HepG2 (cell line): ENCODE measurements at regions not wholly inside any gene's neighbourhood (a gene's known extent, or its start where the extent isn't known, plus 50 kb on each side); places are given as distances from the start of the nearest gene placed in this dataset.

ENCODE experiments used
- ATAC-seq: fragments of 200-7000 bp; cut with Tn5 transposase; 3 replicates; pipeline ENCODE4 v1.9.1; 2020; ENCODE audit warnings: mild to moderate bottlenecking, moderate library complexity
- BruUV-seq: library from RNA; stranded (reverse); fragments of 400-500 nt; replicated peaks from 2 replicates; lab custom pipeline; 2021; lab: Mats Ljungman, UMichigan
- CTCF ChIA-PET: fragments of 300-600 bp; formaldehyde crosslinking; extraction: SDS; loops from one replicate; lab custom pipeline; 2021; ENCODE audit warnings: low total read pairs, inconsistent platforms, low intra/inter-chr PET ratio; lab: Yijun Ruan, JAX
- POLR2A ChIA-PET: fragments of 350-600 bp; sonication (Branson Sonifier 250); formaldehyde crosslinking; loops from one replicate; lab custom pipeline; 2020; ENCODE audit warnings: antibody characterized with exemption, inconsistent platforms; lab: Yijun Ruan, JAX
- DNase-seq: peaks from one replicate; pipeline ENCODE4 v3.0.0-alpha.2; 2015; ENCODE audit warnings: low spot score
- FAIRE-seq: peaks from 3 replicates; lab custom pipeline; 2011; peaks lifted over from hg19 to GRCh38; lab: Jason Lieb, UNC
- H2AFZ ChIP-seq: one replicate; pipeline ENCODE4 v1.6.1; 2011; ENCODE audit warnings: low read length, inconsistent platforms
- H3K27ac ChIP-seq: fragments of 300-600 bp; 3 replicates; pipeline ENCODE4 v1.8.0; 2011; ENCODE audit warnings: mixed run types, mild to moderate bottlenecking, mixed read lengths, low read length, inconsistent platforms; ENCODE audit not compliant: insufficient read depth; ENCODE audit errors: extremely low read length
- H3K27me3 ChIP-seq, 2 experiments: fragments of 200-600 bp in 1 of 2; 2 replicates in 1 of 2; 3 replicates in 1 of 2; pipeline versions ENCODE4 v1.6.0 to v1.8.0; 2011; ENCODE audit warnings: low read length in 2 of 2, mild to moderate bottlenecking in 2 of 2, moderate library complexity in 2 of 2, inconsistent platforms in 1 of 2; ENCODE audit not compliant: insufficient read depth in 2 of 2, control insufficient read depth in 1 of 2
- H3K36me3 ChIP-seq, 2 experiments: fragments of 200-600 bp in 1 of 2; replicated peaks in 1 of 2; 2 replicates in 1 of 2; 3 replicates in 1 of 2; pipeline versions ENCODE4 v1.5.1 to v1.8.0; 2011; ENCODE audit warnings: low read length in 2 of 2, inconsistent platforms in 1 of 2; ENCODE audit not compliant: insufficient read depth in 2 of 2, control insufficient read depth in 1 of 2
- H3K4me1 ChIP-seq: 2 replicates; pipeline ENCODE4 v1.5.1; 2012; ENCODE audit warnings: low read length, inconsistent platforms; ENCODE audit not compliant: insufficient read depth
- H3K4me2 ChIP-seq: 2 replicates; pipeline ENCODE4 v1.6.0; 2011; ENCODE audit warnings: low read depth, low read length, inconsistent platforms
- H3K4me3 ChIP-seq, 3 experiments: fragments of 200-600 bp in 1 of 3; sonication (generic), shearing (Covaris generic) in 1 of 3; replicated peaks in 1 of 3; 2 replicates each; pipeline ENCODE4 v1.5.1; 2011 to 2016; ENCODE audit warnings: low read length in 3 of 3, inconsistent platforms in 2 of 3, low read depth in 2 of 3, mild to moderate bottlenecking in 2 of 3, control low read depth in 1 of 3, mixed read lengths in 1 of 3; ENCODE audit not compliant: insufficient read depth in 1 of 3
- H3K79me2 ChIP-seq: one replicate; pipeline ENCODE4 v1.6.1; 2011; ENCODE audit warnings: low read length, inconsistent platforms; ENCODE audit not compliant: insufficient read depth
- H3K9ac ChIP-seq: 2 replicates; pipeline ENCODE4 v1.6.0; 2011; ENCODE audit warnings: mild to moderate bottlenecking, low read depth, low read length, inconsistent platforms; ENCODE audit not compliant: insufficient read depth
- H3K9me3 ChIP-seq: 2 replicates; pipeline ENCODE4 v1.5.1; 2012; ENCODE audit warnings: mild to moderate bottlenecking, low read length
- H4K20me1 ChIP-seq: 2 replicates; pipeline ENCODE4 v1.6.0; 2011; ENCODE audit warnings: inconsistent platforms, mild to moderate bottlenecking, low read length, moderate library complexity; ENCODE audit not compliant: insufficient read depth
- ADNP ChIP-seq: sonication (generic); formaldehyde crosslinking; IDR thresholded peaks from 2 replicates; pipeline ENCODE4 v1.4.0; 2020; ENCODE audit warnings: missing genetic modification reagents
- HNRNPK ChIP-seq: fragments of 200-400 bp; formaldehyde crosslinking; IDR thresholded peaks from 2 replicates; pipeline ENCODE4 v1.6.1; 2018; ENCODE audit warnings: low read length, low read depth, moderate library complexity, mild to moderate bottlenecking; ENCODE audit not compliant: poor library complexity, severe bottlenecking
- HOXA3 ChIP-seq: sonication (generic); formaldehyde crosslinking; IDR thresholded peaks from 2 replicates; pipeline ENCODE4 v1.5.0; 2020; ENCODE audit warnings: missing genetic modification reagents
- MEIS2 ChIP-seq: sonication (generic); formaldehyde crosslinking; IDR thresholded peaks from 2 replicates; pipeline ENCODE4 v1.9.0; 2021; ENCODE audit warnings: mild to moderate bottlenecking, missing genetic modification reagents
- MXD3 ChIP-seq: IDR thresholded peaks from 2 replicates; pipeline ENCODE4 v1.6.1; 2016; ENCODE audit warnings: mild to moderate bottlenecking, missing biosample characterization, missing genetic modification reagents
- SRSF4 ChIP-seq: fragments of 200-400 bp; formaldehyde crosslinking; IDR thresholded peaks from one replicate; pipeline ENCODE4 v1.6.1; 2018; ENCODE audit warnings: mild to moderate bottlenecking, low read depth, low read length, moderate library complexity; ENCODE audit not compliant: poor library complexity, severe bottlenecking
- SUZ12 ChIP-seq: fragments of 150-350 bp; IDR thresholded peaks from 2 replicates; pipeline ENCODE4 v1.6.1; 2014; ENCODE audit warnings: low read depth, low read length
- TBX2 ChIP-seq: sonication (generic); formaldehyde crosslinking; IDR thresholded peaks from 2 replicates; pipeline ENCODE4 v1.5.0; 2020; ENCODE audit warnings: missing genetic modification reagents, mild to moderate bottlenecking, borderline replicate concordance
- ZFY ChIP-seq: sonication (generic); formaldehyde crosslinking; IDR thresholded peaks from 2 replicates; pipeline ENCODE4 v1.4.0; 2020; ENCODE audit warnings: missing genetic modification reagents
- ZNF224 ChIP-seq: sonication (generic); formaldehyde crosslinking; IDR thresholded peaks from 2 replicates; pipeline ENCODE4 v1.5.0; 2020; ENCODE audit warnings: mild to moderate bottlenecking, missing genetic modification reagents
- ZNF34 ChIP-seq: sonication (generic); formaldehyde crosslinking; IDR thresholded peaks from 2 replicates; pipeline ENCODE4 v1.4.0; 2020; ENCODE audit warnings: mild to moderate bottlenecking, missing genetic modification reagents, borderline replicate concordance
- ZNF354B ChIP-seq: sonication (generic); formaldehyde crosslinking; IDR thresholded peaks from 2 replicates; pipeline ENCODE4 v1.8.0; 2022; ENCODE audit warnings: mild to moderate bottlenecking, missing genetic modification reagents
- ZNF569 ChIP-seq: sonication (generic); formaldehyde crosslinking; IDR thresholded peaks from 2 replicates; pipeline ENCODE4 v1.5.0; 2020; ENCODE audit warnings: mild to moderate bottlenecking, missing genetic modification reagents, moderate library complexity, borderline replicate concordance
- ZNF570 ChIP-seq: sonication (generic); formaldehyde crosslinking; IDR thresholded peaks from 2 replicates; pipeline ENCODE4 v1.4.0; 2020; ENCODE audit warnings: mild to moderate bottlenecking, missing genetic modification reagents, borderline replicate concordance
- WGBS: methylation state at CpG from one replicate; pipeline ENCODE4 v1.1.6; 2017; ENCODE audit warnings: low lambda C conversion rate; 5-methylcytosine and 5-hydroxymethylcytosine counted together
- in situ Hi-C: cut with HindIII; loops from 2 replicates; pipeline ENCODE4 v1.10.0; 2017; ENCODE audit warnings: low pct_unique_long_range_greater_than_20kb; ENCODE audit not compliant: extremely low pct_ligation_motif_present
- intact Hi-C: fragments of 100-400 bp; cut with micrococcal nuclease; formaldehyde crosslinking; loops from one replicate; pipeline ENCODE4 v1.10.0; 2022; ENCODE audit not compliant: unreplicated experiment
- TF ChIP-seq, protein P1 (sequence below): sonication (generic); formaldehyde crosslinking; IDR thresholded peaks from 2 replicates; pipeline ENCODE4 v1.4.0; 2020; ENCODE audit warnings: mild to moderate bottlenecking, missing genetic modification reagents

DNA sequence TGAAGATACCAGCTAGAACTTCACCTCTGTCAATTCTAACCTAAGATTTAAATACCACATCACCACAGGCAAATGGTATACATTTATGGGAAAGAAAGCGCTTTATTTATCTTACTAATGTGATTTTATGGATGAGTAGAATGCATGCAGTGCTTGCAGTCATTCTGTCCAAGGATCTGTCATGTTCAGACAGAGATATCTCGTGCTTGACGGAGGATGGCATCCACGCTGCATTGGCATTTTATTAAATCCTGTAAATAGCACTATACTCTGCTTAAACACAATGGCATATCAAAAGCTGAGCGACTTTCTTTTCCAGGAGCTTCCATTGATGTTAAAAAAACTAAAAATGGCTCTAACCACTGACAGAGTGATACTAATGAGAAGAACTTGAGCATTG, 133.7 kb upstream of the CAV2 start:
- ChIA-PET CTCF (no interaction called here), POLR2A (no interaction called here)
- no peak overlapping the region for H2AFZ ChIP-seq
- no TSS peak for BruUV-seq
- no peak overlapping the region for H3K4me2 ChIP-seq
- no peak overlapping the region for H3K27ac ChIP-seq
- H3K9me3 ChIP-seq, result no peaks in the 10 kb centered on the region
- TF ChIP-seq ZNF224 (no peak), SRSF4 (no peak), MEIS2 (no peak), HNRNPK (no peak), ZFY (CRISPR knock-in tag) (no peak), ZNF569 (CRISPR knock-in tag) (no peak), HOXA3 (CRISPR knock-in tag) (no peak), ZNF354B (CRISPR knock-in tag) (no peak), MXD3 (CRISPR knock-in tag) (no peak), ZNF34 (CRISPR knock-in tag) (no peak), SUZ12 (no peak), ZNF570 (CRISPR knock-in tag) (no peak), TBX2 (no peak), ADNP (CRISPR knock-in tag) (no peak)
- TF ChIP-seq, protein P1, sequence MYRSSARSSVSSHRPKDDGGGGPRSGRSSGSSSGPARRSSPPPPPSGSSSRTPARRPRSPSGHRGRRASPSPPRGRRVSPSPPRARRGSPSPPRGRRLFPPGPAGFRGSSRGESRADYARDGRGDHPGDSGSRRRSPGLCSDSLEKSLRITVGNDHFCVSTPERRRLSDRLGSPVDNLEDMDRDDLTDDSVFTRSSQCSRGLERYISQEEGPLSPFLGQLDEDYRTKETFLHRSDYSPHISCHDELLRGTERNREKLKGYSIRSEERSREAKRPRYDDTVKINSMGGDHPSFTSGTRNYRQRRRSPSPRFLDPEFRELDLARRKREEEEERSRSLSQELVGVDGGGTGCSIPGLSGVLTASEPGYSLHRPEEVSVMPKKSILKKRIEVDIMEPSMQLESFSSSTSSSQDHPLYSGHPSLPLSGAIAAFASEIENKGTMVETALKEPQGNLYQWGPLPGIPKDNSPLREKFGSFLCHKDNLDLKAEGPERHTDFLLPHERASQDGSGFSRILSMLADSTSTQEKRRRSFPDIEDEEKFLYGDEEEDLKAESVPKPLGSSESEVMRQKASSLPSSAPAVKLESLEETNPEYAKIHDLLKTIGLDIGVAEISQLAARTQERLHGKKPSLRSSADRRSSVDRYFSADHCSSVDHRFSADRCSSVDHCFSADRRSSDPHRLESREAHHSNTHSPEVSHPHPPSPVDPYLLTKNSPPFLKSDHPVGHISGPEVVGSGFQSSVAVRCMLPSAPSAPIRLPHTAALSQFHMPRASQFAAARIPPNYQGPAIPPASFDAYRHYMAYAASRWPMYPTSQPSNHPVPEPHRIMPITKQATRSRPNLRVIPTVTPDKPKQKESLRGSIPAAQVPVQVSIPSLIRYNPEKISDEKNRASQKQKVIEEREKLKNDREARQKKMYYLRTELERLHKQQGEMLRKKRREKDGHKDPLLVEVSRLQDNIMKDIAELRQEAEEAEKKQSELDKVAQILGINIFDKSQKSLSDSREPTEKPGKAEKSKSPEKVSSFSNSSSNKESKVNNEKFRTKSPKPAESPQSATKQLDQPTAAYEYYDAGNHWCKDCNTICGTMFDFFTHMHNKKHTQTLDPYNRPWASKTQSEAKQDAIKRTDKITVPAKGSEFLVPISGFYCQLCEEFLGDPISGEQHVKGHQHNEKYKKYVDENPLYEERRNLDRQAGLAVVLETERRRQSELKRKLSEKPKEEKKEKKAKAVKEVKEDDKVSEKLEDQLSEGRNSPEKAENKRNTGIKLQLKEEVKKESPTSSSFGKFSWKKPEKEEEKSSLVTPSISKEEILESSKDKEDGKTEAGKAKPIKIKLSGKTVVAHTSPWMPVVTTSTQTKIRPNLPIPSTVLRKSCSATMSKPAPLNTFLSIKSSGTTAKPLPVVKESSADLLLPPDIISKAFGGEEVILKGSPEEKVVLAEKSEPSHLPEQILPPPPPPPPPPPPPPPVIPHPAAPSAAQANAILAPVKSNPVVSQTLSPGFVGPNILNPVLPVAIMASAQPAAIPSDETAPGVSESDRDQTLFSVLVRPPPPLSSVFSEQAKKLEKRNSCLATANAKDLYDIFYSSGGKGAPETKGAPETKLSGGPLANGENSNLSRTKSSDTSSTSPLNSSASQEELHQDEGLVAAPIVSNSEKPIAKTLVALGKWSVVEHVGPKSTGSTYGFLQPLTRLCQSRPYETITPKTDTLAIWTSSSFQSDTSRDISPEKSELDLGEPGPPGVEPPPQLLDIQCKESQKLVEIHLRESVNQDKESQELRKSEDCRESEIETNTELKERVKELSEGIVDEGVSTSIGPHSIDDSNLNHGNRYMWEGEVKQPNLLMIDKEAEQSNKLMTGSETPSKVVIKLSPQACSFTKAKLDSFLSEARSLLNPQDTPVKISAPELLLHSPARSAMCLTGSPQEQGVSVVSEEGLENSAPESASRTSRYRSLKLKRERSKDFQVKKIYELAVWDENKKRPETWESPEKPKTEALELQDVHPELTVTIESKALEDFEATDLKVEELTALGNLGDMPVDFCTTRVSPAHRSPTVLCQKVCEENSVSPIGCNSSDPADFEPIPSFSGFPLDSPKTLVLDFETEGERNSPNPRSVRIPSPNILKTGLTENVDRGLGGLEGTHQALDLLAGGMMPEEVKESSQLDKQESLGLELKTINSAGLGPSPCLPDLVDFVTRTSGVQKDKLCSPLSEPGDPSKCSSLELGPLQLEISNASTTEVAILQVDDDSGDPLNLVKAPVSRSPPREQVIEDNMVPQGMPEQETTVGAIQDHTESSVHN, result no peak
- WGBS, result 4% methylated on average over 5 of the region's 5 CpGs
- intact Hi-C loops, result no loop called here
- in situ Hi-C loops, result no loop called here
- no peaks in the 10 kb centered on the region for H3K4me1 ChIP-seq
- DNase-seq (no peak), ATAC-seq (no peak), FAIRE-seq (no peak)
- H4K20me1 ChIP-seq, result no peaks in the 10 kb centered on the region
- no peaks in the 10 kb centered on the region for H3K36me3 ChIP-seq
- H3K79me2 ChIP-seq, result no peaks in the 10 kb centered on the region
- no peak overlapping the region for H3K4me3 ChIP-seq
- no peak overlapping the region for H3K9ac ChIP-seq
- no peaks in the 10 kb centered on the region for H3K27me3 ChIP-seq
